ENCODE measurements at regions not wholly inside any gene's neighbourhood (a gene's known extent, or its start where the extent isn't known, plus 50 kb on each side); places are given as distances from the start of the nearest gene placed in this dataset.

DNA sequence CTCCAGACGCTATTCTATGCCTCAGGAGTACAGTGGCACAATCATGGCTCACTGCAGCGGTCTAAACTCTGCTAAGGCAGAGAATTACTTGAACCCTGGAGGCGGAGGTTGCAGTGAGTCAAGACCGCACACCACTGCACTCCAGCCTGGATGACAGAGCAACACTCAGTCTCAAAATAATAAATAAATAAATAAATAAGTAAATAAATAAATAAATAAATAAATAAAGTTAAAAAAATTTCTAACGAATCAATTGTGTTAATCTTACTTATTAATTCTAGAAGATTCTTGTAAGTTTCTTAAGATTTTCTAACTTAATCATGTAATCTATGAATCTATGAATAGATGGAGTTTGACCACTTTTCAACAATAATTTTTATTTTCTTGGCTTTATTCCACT is 621.4 kb upstream of the POT1 start:
- no peak for DNase-seq

DNA sequence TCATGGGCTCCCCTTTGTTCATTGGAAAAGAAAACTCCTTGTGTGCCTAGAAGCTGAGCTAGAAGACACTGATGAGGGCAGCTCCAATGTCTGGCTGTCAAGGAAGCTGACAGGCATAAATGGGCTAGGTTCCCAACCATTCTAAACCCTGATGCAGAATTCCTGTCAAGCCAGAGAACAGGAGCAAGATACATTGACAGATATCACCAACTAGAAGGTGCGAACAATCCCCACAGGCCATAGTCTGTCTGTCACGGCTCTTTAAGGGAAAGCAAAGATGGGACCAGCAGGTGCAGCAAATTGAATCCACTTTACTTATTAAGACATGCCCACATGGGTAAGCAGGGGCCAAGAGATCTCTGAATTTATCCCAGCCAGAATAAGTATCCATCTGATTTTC is 617.9 kb upstream of the POT1 start:
- no peak for DNase-seq

DNA sequence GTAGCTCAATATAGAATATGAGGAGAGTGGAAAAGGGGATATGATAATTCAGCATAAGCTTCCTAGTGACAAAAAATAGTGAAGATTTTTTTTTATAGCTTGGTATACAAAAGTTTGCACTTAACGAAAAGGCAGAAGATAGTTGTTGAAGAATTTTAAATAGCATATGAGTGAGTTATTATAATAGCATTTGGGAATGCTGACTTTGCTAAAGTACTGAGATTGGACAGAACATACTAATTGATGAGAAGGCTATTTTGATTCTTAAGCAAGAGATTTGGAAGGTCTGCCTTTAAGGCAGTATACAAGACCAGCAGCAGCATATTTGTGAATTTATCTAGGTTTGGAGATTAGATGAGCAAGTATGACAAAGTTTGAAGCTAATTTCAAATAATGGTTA is 600.9 kb upstream of the POT1 start:
- no peak for DNase-seq

DNA sequence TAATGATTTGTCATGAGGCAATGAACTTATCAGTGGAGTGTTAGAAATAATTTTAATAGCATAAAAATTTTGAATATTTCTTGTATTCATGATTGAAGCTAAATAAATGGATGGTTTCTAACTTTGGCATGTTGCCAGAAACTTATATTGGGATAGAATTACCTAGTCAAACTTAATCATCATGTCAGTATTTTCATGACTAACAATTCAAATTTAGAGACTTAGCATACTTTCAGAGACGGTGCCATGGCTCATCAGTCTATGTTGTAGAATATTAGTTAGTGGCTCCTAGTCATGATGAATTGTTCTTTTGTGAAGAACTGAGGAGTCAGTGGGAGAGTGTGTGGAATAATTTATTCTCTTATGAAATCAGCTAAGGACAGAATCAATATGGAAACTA is 599.6 kb upstream of the POT1 start:
- DNase-seq, result no peak

DNA sequence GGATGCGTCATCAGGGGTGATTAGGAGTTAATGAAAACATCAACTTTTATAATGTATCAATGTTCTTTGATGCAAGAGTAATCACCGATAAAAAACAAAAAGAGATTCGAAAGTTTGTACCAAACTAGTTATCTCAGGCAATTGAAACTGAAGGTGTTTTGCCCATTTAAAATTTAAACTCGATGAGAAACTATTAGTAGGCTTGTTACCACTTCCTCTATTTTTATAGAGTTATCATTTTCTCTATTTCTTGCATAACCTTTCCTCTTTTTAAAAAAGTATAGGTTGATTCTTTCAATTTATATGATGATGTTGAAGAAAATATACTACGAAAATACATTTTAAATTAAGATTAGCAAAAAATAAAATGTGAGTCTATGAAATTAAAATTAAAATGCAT is 597.3 kb upstream of the POT1 start:
- no peak for DNase-seq

DNA sequence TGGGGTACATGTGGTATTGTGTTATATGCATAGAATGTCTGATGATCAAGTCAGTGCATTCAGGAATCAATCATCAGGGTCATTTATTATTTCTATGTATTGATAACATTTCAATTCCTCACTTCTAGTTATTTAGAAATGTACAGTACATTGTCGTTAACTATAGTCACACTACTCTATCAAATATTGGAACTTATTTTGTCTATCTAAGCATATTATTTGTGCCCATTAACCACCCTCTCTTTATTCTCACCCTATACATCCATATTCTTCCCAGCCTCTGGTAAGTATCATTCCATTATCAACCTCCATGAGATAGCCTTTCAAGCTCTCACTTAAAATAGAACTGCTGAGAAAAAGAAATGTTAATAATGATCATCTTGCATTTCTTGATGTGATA is 596.5 kb upstream of the POT1 start:
- no peak for DNase-seq

DNA sequence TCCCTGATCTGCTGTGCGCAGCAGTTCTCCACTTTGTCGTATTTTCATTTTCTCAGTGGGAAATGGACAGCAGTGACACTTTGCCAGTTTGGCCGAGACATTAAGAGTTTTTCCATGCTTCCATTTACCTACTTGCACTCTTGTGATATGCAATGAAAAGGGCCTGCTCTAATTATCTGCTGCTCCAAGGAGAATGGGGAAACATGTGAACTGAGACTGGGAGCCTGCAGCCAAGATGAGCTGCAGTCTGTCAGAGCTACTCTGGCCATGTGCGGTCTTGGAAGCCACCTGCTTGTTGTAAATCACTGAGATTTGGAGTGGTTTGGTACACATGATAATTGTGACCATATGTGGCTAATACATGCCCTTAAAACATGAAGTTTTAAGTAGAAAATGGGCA is 586.6 kb upstream of the POT1 start:
- DNase-seq, result no peak

DNA sequence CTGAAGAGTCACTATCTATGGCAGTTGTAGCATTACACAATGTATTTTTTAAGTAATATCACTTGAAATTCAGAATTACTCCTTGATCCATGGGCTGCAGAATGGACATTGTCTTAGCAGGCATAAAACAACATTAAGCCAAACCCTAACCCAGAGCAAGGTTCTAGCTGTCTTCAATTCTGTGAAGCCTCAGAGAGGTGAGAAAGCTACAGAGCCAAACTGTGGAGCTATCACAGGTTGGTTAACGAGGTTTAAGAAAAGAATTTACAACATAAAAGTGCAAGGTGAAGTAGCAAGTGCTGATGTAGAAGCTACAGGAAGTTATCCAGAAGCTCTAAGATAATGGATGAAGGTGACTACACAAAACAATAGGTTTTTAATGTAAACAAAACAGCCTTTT is 582.7 kb upstream of the POT1 start:
- DNase-seq, result no peak

DNA sequence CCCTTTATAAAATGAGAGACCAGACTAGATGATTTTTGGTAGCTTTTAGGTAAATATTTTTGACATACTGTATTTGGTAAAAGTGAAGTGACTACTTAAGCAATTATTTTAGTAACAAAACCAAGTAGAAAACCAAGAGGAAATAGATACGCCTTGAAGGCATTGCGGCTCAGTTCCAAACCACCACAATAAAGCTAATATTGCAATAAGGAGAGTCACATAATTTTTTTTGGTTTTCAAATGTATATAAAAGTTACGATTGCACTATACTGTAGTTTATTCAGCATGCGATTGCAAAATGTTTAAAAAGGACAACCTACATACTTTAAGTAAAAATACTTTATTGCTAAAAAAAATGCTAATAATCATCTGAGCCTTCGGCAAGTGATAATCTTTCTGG is 581.7 kb upstream of the POT1 start:
- DNase-seq, result no peak

DNA sequence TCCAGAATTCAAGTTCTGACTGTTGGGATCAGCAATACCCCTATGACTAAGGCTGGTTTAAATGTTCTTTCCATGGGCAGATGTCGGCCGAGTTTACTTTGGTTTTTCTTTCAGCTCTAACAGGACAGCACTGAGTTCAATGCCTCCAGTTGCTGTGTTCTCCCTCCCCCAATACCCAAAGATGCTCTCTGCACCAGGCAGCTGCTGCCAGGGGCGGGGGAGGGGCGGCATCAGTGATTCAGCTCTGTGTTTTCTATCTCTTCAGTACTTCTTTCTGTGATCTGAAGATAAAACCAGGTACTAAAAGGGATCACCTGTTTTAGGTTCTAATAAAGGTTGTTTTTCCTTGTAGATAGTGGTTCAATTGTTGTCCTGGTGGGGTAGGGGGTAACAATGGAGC is 576.7 kb upstream of the POT1 start:
- DNase-seq, result no peak

DNA sequence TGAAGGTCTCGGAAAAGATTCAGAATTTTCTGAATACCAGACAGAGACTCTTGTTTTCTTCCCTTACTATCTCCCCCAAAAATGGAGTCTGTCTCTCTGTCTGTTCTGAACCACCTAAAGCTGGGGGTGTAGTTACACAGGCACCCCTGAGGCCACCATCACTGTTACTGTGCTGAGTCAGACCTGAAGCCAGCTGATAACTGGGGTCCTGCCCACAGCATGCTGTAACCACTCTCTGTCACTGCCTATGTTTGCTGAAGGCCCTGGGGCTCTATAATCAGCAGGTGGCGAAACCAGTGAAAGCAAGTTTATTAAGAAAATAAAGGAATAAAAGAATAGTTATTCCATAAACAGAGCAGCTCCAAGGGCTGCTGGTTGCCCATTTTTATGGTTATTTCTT is 575.2 kb upstream of the POT1 start:
- no peak for DNase-seq

DNA sequence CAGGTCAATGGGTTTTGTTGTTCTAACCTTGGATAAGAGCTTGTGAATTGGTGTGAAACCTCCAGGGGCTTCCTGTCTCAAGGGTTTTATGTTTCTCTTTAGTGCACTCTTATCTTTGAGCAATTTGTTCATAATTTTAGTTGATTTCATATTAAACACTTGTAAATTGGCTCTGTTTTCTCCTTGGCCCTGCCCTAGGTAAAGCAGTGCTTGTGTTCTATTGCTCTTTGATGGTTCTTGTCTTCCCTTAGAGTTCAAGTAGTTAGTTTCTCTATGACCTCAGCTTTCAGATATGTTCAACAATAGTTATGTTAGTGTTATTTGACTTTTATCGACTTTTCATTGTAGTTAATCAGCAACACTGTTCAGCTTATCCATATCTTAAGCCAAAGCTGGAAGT is 566.4 kb upstream of the POT1 start:
- DNase-seq, result no peak

DNA sequence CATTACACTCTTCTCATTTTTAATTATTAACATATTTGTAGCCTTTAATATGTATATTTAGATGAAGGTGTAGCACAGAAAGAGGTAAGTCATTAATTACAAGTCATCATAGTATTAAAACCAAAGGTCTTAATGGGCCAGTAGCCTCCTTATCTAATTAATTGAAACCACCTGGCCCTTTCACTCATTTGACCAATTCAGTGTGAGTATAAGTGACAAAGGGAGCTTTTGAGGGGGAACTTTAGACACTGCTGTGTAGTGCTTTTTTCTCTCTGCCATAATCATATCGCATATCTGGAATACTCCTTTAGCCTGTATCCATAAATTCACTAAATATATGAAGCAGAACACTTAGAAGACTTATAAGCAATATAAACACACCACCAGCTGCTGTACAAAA is 562.9 kb upstream of the POT1 start:
- DNase-seq, result no peak

DNA sequence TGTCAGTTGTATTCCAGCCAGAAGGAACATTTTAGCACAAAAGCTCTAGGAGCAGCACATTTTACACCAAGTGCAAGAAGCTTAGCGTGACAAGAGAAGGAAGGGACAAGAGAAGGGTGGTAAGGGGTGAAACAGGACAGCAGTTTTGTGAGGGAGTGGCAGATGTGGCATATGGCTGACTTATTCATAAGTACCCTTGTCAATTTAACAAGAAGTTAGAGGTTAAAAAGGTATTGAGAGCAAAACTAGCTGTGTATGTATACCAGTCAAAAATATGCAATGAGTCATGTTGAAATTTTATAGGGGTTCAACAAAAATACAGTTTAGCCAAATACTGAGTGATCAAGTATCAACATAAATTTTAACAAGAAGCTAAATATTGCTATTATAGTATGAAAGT is 561.5 kb upstream of the POT1 start:
- no peak for DNase-seq

DNA sequence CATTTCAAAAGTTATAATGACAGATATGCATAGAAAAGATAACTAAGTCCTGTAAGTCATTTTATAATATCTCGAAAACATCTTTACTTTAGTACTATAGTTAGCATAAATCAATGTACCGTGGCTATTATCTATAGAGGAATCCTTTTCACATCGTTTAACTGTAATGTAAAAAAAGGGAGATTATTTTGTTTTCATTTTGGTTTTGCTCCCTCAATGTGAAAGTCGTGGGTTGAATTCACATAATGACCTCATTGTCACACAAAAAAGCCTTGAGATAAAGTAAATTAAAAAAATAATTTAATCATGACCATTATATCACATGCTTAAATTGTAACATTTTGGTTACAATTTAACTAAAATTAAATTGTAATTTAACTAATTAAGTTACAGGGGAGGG is 560.5 kb upstream of the POT1 start:
- DNase-seq, result no peak

DNA sequence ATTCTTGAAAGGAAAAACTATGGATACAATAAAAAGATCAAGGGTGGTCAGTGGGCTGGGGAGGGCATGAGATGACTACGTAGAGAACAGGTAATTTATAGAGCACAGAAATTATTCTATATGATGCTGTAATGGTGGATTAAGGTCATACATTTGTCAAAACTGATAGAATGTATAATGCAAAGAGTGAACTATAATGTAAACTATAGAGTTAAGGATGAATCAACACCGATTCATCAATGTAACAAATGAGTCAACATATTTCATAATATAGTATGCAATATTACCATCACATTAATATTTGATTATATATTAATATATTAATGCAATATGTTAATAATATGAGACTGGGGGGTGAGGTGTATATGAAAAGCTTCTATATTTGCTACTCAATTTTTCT is 555.6 kb upstream of the POT1 start:
- DNase-seq, result no peak

DNA sequence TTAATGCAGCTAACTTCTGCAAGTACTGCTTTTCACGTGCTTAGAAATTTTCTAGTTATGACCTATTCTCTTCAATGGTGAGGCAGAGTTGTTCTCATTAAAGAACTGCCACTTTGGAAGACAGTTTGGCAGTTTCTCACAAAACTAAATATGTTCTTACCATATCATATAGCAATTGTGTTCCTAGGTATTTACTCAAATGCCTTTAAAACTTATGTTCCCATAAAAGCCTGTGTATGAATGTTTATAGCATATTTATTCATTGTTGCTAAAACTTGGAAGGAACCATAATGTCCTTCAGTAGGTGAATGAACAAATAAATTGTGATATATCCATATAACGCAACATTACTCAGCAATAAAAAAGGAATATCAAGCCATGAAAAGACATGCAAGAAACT is 555.1 kb upstream of the POT1 start:
- DNase-seq, result no peak

DNA sequence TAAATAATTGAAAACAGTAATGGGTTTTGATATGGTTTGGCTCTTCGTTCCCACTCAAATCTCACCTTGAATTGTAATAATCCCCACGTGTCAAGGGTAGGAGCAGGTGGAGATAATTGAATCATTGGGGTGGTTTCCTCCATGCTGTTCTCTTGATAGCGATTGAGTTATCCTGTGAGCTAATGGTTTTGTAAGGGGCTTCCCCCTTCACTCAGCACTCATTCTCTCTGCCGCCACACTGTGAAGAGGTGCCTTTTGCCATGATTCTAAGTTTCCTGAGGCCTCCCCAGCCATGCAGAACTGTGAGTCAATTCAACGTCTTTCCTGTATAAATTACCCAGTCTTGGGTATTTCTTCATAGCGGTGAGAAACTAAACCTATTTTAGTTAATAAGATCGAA is 551.7 kb upstream of the POT1 start:
- DNase-seq, result no peak

DNA sequence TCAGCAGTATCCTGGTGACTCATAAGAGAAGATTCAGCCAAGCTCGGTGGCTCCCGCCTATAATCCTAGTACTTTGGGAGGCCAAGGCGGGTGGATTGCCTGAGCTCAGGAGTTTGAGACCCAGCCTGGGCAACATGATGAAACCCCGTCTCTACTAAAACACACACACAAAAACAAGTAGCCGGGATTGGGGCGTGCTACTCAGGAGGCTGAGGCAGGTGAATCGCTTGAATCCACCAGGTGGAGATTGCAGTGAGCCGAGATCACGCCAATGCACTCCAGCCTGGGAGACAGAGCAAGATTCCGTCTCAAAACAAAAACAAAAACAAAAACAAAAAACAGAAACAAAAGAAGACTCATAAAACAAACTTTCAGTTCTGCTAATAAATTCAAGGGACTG is 551.1 kb upstream of the POT1 start:
- no peak for DNase-seq

DNA sequence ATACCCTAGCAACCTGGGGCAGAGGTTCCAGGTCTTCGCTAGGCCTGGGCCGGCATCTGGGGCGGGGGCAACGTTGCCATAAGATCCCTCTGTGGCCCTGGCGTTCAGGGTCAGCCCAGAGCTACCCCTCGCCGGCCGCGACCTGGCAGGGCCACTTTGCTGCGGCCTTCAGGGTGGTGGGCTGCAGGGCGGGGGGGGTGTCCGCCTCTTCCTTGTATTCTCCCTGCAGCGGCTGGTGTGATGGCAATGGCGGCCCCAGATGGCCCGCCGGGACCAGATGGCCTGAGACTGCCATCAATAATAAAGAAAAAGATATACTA is 539.2 kb upstream of the POT1 start:
- DNase-seq, result no peak

DNA sequence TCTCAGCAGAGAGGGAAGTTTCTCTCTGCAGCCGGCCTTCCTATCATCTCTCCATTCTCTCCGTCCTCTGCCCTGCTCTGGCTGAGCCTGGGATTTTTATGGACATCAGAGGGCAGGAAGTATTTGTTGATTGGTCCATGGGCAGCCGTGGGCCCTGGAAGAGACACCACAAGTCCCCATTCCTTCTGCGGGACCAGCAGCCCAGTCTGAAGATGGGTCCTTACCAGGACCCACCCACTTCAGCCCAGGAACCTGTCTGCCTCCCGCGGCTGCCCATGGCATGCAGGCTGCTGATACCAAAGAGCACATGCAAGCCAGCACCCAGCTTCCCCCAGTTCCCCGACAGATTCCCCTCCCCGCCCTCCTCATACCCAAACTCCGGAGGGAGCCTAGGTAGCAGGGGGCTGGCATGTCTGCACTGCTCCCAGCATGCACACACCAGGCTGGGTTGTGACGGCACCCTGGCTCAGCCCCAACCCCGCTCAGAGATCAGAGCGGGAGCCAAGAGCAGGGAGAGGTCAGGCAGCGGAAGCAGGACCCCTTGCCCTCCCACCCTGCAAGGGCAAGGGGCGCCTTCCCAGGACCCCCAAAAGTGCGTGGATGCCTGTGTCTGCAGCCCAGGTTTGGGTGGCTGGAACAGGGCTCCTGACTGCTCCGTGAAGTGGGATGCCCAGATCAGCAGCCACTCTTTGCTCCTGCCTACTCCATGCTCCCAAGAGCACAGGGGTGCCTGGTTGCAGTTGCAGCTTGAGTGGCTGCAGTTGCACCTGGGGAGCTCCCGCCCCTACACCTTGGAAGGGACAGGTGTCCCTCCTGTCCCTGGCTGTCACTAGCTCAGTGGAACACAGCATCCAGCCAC is 538.6 kb upstream of the POT1 start:
- no peak for DNase-seq

DNA sequence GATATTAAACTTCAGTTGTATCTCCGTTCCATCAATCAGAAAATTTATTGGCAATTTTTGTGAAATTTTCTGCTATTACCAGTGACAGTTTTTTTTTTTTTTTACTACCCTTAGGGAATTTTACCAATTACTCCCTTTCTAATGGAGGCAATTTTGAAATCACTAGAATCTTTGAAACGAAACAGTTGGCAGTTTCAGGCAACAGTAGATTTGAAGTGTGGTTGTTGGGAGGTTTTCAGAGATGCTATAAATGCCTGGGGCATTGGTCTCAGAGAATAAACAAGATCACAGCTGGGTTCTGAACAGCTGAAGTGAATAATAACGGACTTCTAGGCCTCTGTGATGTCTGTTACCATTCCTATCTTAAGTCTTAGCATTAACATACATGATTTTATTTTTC is 535.9 kb upstream of the POT1 start:
- DNase-seq, result no peak

DNA sequence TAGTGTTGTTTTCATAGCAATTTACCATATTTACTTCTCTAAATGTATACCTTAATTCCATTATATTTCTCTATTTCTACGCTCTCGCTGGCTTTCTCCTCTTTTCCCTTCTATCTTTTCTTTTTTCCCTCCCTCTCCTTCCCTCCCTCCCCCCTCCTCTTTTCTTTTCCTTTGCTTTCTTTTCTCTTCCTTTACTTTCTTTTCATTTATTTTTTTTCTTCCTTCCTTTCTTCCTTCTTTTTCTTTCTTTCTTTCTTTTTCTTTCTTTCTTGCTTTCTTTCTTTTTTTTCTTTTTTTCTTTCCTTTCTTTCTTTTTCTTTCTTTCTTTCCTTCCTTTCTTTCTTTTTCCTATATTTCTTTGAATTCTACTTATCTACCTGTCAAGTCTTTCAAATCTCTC is 533.0 kb upstream of the POT1 start:
- DNase-seq, result no peak

DNA sequence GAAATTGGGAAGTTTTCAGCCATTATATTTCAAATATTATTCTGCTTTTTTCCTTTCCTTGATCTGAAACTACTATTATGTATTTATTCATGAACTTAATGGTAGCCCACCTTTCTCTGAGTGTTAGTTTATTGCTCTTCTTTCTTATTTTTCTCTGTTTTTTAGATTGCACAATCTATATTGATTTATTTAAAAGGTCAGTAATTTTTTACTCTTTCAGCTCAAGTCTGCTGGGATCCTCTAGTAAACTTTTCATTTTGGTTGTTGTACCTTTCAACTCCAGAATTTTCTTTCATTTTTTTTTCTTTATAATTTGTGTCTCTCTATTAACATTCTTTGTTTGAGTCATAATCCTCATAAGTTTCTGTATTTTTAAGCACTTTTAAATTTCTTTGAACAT is 529.4 kb upstream of the POT1 start:
- DNase-seq, result no peak

DNA sequence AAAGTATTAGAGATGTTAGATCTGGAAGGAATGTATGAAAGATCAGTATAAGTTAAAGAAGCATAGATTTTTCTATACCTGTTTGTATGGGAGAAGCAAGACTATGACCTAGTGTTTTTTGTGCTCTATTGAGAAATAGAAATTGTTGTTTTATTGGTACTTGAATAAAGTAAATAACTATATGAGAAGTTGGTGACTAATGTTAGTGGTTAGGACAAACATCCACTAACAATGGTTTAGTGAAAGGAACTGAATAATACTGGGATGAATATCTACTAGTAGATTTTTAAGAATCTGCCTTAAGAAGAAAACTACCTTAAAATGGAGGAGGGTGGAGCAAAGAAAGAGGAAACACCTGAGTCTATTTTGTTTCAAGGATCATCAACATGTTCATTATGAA is 521.1 kb upstream of the POT1 start:
- no peak for DNase-seq

DNA sequence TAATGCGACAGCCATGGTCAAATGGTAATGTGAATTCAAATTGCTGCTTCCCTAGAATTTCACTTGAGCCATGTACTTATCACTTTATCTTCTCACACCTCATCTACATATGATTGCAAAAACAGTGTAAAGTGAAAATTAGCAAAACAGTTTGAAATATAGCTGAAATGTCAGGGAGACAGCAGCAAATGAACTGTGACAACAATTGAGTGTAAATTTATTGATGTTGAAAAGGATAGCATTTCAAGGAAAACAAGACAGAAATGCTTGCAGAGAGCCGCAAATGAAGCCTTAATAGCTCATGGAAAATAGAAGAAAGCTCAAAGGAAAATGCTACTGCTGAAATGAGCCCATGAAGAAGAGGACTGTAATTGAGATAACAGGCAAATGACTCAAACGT is 516.2 kb upstream of the POT1 start:
- no peak for DNase-seq
